IPS-18a (cell line): ENCODE measurements at regions not wholly inside any gene's neighbourhood (a gene's known extent, or its start where the extent isn't known, plus 50 kb on each side); places are given as distances from the start of the nearest gene placed in this dataset.

Source experiments
- H3K27ac ChIP-seq: one replicate; pipeline ENCODE4 v1.5.1; 2013; ENCODE audit warnings: low read length
- H3K27me3 ChIP-seq: one replicate; pipeline ENCODE4 v1.6.1; 2013; ENCODE audit warnings: mild to moderate bottlenecking, low read length; ENCODE audit not compliant: control insufficient read depth, insufficient read depth
- H3K36me3 ChIP-seq: one replicate; pipeline ENCODE4 v1.6.1; 2013; ENCODE audit warnings: low read depth, low read length; ENCODE audit not compliant: control insufficient read depth
- H3K4me1 ChIP-seq: one replicate; pipeline ENCODE4 v1.6.1; 2013; ENCODE audit warnings: low read depth, low read length; ENCODE audit not compliant: control insufficient read depth
- H3K4me3 ChIP-seq: one replicate; pipeline ENCODE4 v1.5.1; 2013; ENCODE audit warnings: low read length
- H3K9ac ChIP-seq: one replicate; pipeline ENCODE4 v1.6.1; 2013; ENCODE audit warnings: mild to moderate bottlenecking, low read length, moderate library complexity
- H3K9me3 ChIP-seq: one replicate; pipeline ENCODE4 v1.6.1; 2013; ENCODE audit warnings: low read depth, low read length; ENCODE audit not compliant: control insufficient read depth

DNA sequence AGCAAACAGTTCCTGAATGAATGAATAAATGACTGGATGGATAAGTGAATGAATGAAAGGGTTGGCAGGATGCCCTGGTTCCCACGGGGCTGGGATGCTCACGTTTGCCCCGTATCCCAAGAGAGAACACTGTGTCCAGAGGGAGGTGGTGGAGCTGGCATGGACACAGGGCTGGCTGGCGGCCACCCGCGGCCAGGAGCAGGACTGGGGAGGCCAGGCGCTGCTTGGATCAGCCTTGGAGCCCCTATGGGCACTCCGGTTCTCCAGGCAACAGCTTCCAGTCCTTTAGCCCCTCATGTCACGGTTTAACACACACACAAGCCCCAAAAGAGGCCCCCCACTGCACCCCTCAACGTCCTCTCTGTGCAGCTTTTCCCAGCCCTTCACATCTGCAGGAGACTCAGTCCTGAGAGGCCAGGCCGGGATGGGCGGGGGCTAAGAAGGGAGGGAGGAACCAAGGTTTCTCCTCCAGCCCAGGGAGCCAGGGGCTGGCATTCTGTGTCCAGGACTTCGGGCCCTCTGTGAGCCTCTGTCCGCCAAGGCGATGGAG lies 86.0 kb upstream of the ALDH1L1 start:
- H3K27me3 ChIP-seq: peaks cover 16% of the 10 kb centered on the region
- H3K4me3 ChIP-seq: peak overlapping the region; percentile 62
- no peaks in the 10 kb centered on the region for H3K9me3 ChIP-seq
- peaks cover 16% of the 10 kb centered on the region for H3K4me1 ChIP-seq
- H3K9ac ChIP-seq: no peak overlapping the region
- H3K36me3 ChIP-seq: no peaks in the 10 kb centered on the region
- H3K27ac ChIP-seq: no peak overlapping the region

DNA sequence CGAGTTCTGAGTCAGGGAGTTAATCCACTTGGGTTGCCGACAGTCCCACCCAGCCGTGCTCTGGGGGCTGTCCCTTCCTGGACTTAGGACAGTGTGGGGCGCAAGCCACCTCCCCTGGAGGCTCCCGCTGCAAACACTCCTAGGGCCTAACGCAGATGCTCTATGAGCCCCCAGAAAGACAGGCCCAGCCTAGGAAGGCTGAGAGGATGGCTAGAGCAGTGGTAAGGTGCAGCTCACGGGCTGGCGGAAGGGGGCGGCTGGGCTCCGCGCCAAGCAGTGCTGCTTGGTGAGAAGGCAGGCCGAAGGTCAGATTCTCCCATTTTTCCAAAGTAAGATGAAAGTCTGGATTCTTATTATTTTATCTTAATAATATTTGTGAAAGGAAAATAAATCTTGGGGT lies 84.6 kb upstream of the ALDH1L1 start:
- H3K4me3 ChIP-seq: no peak overlapping the region
- H3K36me3 ChIP-seq: no peaks in the 10 kb centered on the region
- H3K27ac ChIP-seq: no peak overlapping the region
- H3K27me3 ChIP-seq: peaks cover 16% of the 10 kb centered on the region
- no peaks in the 10 kb centered on the region for H3K9me3 ChIP-seq
- H3K9ac ChIP-seq: no peak overlapping the region
- H3K4me1 ChIP-seq: peaks cover 21% of the 10 kb centered on the region

DNA sequence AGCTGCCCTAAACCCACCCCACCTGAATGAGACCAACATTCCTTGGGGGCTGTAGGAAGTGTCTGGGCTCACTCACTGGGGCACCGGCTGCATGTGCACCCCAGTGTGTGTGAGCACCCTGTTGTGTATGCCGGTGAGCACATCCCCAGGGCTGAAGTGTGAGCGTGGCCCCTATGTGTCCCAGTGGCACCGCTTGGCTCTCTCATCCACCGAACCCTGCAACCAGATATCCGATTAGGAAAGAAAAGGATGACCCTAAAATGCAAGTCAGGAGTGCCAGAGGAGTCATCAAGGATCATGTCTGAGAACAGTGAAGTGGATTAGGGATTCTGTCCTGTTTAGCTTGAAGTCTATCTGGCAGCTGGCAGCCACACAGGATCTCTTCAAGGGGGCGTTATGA lies 84.0 kb upstream of the ALDH1L1 start:
- H3K4me1 ChIP-seq: peaks cover 21% of the 10 kb centered on the region

DNA sequence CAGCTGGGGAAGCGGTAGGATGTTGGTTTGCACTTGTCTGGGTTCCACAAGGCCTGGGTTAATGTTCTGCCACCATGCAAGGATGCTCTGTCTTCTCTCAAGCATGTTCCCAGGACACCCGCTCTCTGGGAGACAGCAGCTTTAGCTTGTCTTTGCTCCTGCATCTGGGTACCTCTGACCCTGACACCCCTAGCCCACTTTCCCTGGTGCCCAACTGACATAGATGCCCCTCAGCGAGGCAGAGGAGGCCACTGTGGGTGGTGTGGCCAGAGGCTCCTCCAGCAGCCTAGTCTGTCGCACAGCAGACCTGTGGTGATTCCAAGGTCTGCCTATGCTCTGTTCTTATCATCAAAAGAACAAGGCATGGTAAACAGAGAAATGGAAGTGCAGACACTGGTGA lies 83.6 kb upstream of the ALDH1L1 start:
- no peak overlapping the region for H3K9ac ChIP-seq
- peaks cover 21% of the 10 kb centered on the region for H3K4me1 ChIP-seq
- no peaks in the 10 kb centered on the region for H3K36me3 ChIP-seq
- H3K27ac ChIP-seq: no peak overlapping the region
- H3K27me3 ChIP-seq: peaks cover 16% of the 10 kb centered on the region
- H3K9me3 ChIP-seq: no peaks in the 10 kb centered on the region
- H3K4me3 ChIP-seq: no peak overlapping the region

More for the DNA sequence above, 84.0 kb upstream of the ALDH1L1 start:
- peaks cover 16% of the 10 kb centered on the region for H3K27me3 ChIP-seq
- no peak overlapping the region for H3K4me3 ChIP-seq
- no peak overlapping the region for H3K27ac ChIP-seq
- no peaks in the 10 kb centered on the region for H3K36me3 ChIP-seq
- no peaks in the 10 kb centered on the region for H3K9me3 ChIP-seq
- H3K9ac ChIP-seq: no peak overlapping the region

DNA sequence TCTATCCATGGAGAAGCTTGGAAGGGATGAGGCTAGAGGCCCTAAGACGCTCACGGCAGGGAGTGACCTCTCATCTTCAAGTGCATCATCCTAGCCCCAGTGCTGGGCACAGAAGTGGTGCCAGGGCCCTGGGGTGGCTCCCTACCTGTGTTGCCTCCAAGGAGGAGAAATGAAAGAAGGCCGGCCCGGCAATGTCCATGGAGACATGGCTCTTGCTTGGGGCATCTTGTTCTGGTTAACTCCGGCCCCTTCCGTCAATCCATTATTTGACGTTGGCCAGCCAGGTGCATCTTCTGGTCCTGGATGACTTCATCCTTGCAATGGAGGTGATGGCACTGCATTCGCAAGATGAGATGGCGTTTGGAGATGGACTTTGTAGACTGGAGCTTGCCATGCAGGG lies 83.2 kb upstream of the ALDH1L1 start:
- H3K9ac ChIP-seq: no peak overlapping the region
- peaks cover 21% of the 10 kb centered on the region for H3K4me1 ChIP-seq
- no peak overlapping the region for H3K27ac ChIP-seq
- H3K36me3 ChIP-seq: no peaks in the 10 kb centered on the region
- no peaks in the 10 kb centered on the region for H3K9me3 ChIP-seq
- H3K27me3 ChIP-seq: peaks cover 16% of the 10 kb centered on the region
- no peak overlapping the region for H3K4me3 ChIP-seq

DNA sequence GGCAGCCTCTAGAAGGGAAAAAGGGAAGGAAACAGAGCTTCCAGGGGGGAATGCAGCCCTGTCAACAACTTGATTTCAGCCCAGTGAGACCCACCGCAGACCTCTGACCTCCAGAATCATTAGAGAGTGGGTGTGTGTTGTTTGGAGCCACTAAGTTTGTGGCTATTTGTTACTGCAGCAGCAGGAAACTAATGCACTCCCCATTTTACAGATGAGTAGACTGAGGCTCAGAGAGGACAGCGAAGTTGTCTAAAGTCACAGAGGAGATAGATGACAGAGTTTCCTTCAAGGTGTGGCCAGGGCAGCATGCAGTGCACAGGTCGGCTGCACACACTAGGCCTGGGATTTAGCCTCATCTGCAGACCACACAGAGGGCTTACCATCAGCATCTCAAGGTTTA lies 81.8 kb upstream of the ALDH1L1 start:
- Histone ChIP-seq H3K27me3 (peaks cover 6% of the 10 kb centered on the region), H3K9ac (no peak overlapping the region), H3K9me3 (no peaks in the 10 kb centered on the region), H3K27ac (no peak overlapping the region), H3K36me3 (no peaks in the 10 kb centered on the region), H3K4me3 (no peak overlapping the region), H3K4me1 (peaks cover 16% of the 10 kb centered on the region)

DNA sequence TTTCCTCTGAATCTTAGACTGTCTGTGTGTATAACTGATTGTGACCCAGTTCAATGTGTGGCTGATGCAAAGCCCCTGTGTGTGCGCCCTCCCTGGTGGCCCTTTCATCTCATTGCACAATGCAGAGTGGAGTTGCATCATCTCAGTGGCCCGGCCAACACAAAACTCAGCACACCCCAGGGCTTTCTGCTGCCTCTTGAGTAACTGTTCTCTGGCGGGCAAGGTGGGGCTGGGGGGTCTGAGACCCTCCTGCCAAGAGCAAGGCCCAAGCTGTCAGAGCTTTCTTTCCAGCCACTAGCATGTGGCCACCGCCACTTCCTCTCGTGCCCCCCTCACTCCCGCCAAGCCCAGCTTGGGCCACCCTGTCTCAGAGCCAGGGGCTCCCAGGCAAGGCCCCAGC lies 80.7 kb upstream of the ALDH1L1 start:
- Histone ChIP-seq H3K9ac (peak overlapping the region; percentile 16), H3K27ac (no peak overlapping the region), H3K4me3 (no peak overlapping the region), H3K27me3 (no peaks in the 10 kb centered on the region), H3K36me3 (no peaks in the 10 kb centered on the region), H3K9me3 (no peaks in the 10 kb centered on the region), H3K4me1 (peaks cover 8% of the 10 kb centered on the region)

DNA sequence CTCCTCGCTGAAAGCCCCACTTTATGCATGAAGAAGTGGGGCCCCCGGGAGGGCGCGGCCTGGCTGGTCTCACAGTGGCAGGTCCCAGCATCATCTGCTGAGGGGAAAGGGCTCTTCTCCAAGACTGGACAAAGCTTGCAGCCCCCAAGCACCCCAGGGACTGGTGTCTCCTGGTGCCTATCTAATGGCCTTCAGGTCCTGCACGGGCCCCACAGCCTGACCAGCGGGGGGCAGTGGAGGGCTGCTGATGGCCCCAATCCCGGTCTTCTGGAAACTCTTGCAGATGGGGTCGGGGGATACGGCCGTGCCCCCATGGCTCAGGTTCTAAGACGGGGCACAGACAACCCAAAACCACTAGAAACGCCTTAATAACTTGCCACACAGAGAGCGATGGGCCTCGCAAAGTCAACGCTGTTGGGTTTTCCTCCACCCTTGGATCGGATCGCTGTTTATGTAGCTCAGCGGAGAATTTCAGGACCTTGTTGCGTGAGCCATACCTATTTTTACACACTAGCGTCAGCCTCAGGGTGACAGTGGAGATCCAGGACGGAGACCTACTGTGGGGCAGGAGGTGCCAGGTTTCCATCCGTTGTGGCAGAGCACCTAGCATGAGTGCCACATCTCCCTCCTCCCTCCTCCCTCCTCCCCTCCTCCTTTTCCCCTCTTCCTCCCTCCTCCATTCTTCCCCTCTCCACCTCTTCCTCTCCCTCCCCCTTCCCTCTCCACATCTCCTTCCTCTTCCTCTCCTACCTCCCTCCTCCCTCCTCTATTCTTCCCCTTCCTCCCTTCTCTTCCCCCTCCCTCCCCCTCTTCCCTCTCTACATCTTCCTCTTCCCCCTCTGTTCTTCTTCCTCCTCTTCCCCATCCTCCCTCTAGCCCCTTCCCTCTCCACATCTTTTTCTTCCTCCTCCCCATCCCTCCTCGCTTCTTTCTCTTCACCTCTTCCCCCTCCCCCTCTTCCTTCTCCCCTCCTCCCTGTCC lies 79.3 kb upstream of the ALDH1L1 start:
- Histone ChIP-seq H3K4me1 (peaks cover 5% of the 10 kb centered on the region), H3K27me3 (no peaks in the 10 kb centered on the region), H3K4me3 (no peak overlapping the region), H3K9me3 (no peaks in the 10 kb centered on the region), H3K36me3 (no peaks in the 10 kb centered on the region), H3K27ac (no peak overlapping the region), H3K9ac (no peak overlapping the region)

DNA sequence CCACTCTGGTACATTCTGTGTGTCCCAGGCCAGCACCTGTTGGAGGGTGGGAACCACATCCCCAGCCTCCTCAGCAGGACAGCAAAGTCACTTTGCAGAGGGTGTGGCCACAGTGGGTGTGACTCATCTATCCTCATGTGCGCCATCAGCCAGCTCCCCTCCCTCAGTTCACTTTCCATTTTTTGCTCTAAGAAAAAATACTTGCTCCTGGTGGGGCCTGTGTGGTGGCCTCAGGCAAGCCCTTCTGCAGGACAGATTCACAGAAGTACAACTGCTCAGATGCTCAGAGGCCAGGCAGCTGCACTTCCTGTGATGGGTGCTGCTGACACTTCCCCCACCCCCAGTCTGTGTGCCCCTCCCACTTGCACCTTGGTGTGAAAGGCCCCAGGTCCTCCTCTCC lies 78.3 kb upstream of the ALDH1L1 start:
- Histone ChIP-seq H3K36me3 (no peaks in the 10 kb centered on the region), H3K27ac (no peak overlapping the region)

DNA sequence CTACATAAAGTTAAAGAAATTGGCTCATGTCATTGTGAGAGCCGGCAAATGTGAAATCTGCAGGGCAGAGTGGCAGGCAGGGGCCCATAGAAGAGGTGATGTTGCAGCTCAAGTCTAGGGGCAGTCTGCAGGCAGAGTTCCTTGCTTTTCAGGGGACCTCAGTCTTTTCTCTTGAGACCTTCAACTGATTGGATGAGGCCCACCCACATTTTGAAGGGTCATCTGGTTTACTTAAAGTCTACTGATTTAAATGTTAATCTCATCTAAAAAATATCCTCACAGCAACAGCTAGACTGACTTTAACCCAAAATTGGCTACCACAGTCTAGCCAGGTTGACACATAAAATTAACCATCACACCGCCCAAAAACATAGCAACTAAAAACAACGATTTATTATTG lies 77.6 kb upstream of the ALDH1L1 start:
- no peaks in the 10 kb centered on the region for H3K36me3 ChIP-seq
- H3K9me3 ChIP-seq: no peaks in the 10 kb centered on the region
- no peak overlapping the region for H3K9ac ChIP-seq
- peaks cover 5% of the 10 kb centered on the region for H3K4me1 ChIP-seq
- no peak overlapping the region for H3K4me3 ChIP-seq
- H3K27me3 ChIP-seq: no peaks in the 10 kb centered on the region
- no peak overlapping the region for H3K27ac ChIP-seq

More for the DNA sequence above, 78.3 kb upstream of the ALDH1L1 start:
- peaks cover 5% of the 10 kb centered on the region for H3K4me1 ChIP-seq
- H3K9ac ChIP-seq: no peak overlapping the region
- H3K27me3 ChIP-seq: no peaks in the 10 kb centered on the region
- H3K4me3 ChIP-seq: no peak overlapping the region
- no peaks in the 10 kb centered on the region for H3K9me3 ChIP-seq

DNA sequence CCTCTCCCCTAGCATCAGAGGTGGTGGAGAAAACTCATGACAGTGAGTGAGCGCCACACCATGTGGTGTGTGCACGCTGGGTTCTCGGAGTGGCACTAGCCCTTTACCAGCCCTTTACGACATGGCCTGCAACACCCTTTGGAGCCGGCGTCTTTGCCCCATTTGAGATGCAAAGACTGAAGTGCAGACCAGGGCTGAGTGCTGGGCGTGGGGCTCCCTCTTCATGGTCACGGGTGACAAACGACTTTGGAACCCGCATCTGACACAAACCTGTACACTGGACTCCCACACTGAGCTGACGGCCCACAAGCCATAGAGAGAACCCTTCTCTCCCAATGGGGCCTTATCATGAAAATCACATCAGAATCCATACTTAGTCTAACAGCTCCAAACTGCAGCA lies 76.8 kb upstream of the ALDH1L1 start:
- Histone ChIP-seq H3K4me1 (peaks cover 5% of the 10 kb centered on the region), H3K9me3 (no peaks in the 10 kb centered on the region), H3K27me3 (no peaks in the 10 kb centered on the region), H3K9ac (no peak overlapping the region), H3K4me3 (no peak overlapping the region), H3K36me3 (no peaks in the 10 kb centered on the region), H3K27ac (no peak overlapping the region)

DNA sequence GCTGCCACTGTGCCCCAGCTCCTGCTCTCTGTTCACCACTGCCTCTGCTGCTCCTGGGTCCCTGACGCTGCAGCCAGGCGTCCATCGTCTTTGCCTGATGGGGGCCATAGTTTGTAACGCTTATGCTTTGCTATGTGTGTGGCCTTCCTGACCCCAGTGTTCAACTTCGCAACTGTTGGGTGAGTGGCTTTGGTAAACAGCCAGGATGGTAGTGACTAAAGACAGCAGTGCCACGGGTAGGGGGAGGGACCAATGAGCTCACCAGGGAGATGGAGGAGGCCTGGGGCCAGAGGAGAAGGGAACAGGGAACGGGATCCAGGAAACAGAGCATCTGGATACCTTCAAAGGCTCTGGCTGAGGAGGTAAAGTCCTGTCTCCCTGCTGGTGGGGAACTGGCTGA lies 75.9 kb upstream of the ALDH1L1 start:
- Histone ChIP-seq H3K4me3 (no peak overlapping the region), H3K27me3 (no peaks in the 10 kb centered on the region), H3K9ac (no peak overlapping the region), H3K4me1 (peaks cover 4% of the 10 kb centered on the region), H3K36me3 (no peaks in the 10 kb centered on the region), H3K9me3 (no peaks in the 10 kb centered on the region), H3K27ac (no peak overlapping the region)
